SK-N-MC (cell line): ENCODE measurements at regions not wholly inside any gene's neighbourhood (a gene's known extent, or its start where the extent isn't known, plus 50 kb on each side); places are given as distances from the start of the nearest gene placed in this dataset.

Experiments
- DNase-seq: peaks from one replicate; pipeline ENCODE4 v3.0.0-alpha.2; 2011; ENCODE audit warnings: low read depth, low spot score
- H3K27ac ChIP-seq: fragments of 200-600 bp; sonication (generic); 2 replicates; pipeline ENCODE4 v1.5.1; 2016; ENCODE audit warnings: mixed run types
- H3K36me3 ChIP-seq: fragments of 200-600 bp; sonication (generic); 2 replicates; pipeline ENCODE4 v1.6.1; 2017; ENCODE audit warnings: antibody characterized with exemption, low read length, mixed read lengths; ENCODE audit not compliant: insufficient read depth
- H3K4me3 ChIP-seq: fragments of 200-600 bp; sonication (generic); 2 replicates; pipeline ENCODE4 v1.5.1; 2016
- H3K9ac ChIP-seq: fragments of 200-600 bp; sonication (generic); 2 replicates; pipeline ENCODE4 v1.8.0; 2017; ENCODE audit warnings: mixed run types, mixed read lengths; ENCODE audit not compliant: insufficient read length
- H3K9me3 ChIP-seq: fragments of 200-600 bp; sonication (generic); 2 replicates; pipeline ENCODE4 v1.6.1; 2017; ENCODE audit warnings: low read depth, mild to moderate bottlenecking, antibody characterized with exemption, low read length, moderate library complexity, mixed read lengths
- EZH2 ChIP-seq: fragments of 200-600 bp; sonication (generic); IDR thresholded peaks from one replicate; pipeline ENCODE4 v1.6.1; 2017; ENCODE audit warnings: antibody characterized with exemption
- FOXP2 ChIP-seq: optimal IDR thresholded peaks from 2 replicates; pipeline ENCODE3; 2011; ENCODE audit warnings: mild to moderate bottlenecking, moderate library complexity; ENCODE audit not compliant: insufficient read depth; ENCODE audit errors: extremely low read length, control extremely low read depth
- POLR2AphosphoS5 ChIP-seq: IDR thresholded peaks from 2 replicates; pipeline ENCODE4 v1.6.1; 2012; ENCODE audit warnings: mild to moderate bottlenecking, low read depth, low read length, borderline replicate concordance

- Histone ChIP-seq H3K9me3 (no peaks in the 10 kb centered on the region), H3K36me3 (no peaks in the 10 kb centered on the region), H3K9ac (no peak overlapping the region), H3K4me3 (no peak overlapping the region), H3K27ac (no peak overlapping the region)
- DNase-seq: no peak
- TF ChIP-seq FOXP2 (no peak), POLR2AphosphoS5 (no peak), EZH2 (no peak)
These were observed 128.2 kb upstream of the GAS1 start for GRCh38 chr9:87075537-87075936.

- Histone ChIP-seq H3K4me3 (no peak overlapping the region), H3K9ac (no peak overlapping the region), H3K36me3 (no peaks in the 10 kb centered on the region), H3K9me3 (no peaks in the 10 kb centered on the region), H3K27ac (no peak overlapping the region)
- no peak for DNase-seq
- TF ChIP-seq POLR2AphosphoS5 (no peak), EZH2 (no peak), FOXP2 (no peak)
These were observed 129.5 kb upstream of the GAS1 start for GRCh38 chr9:87076825-87077224.

- no peak overlapping the region for H3K9ac ChIP-seq
- no peaks in the 10 kb centered on the region for H3K9me3 ChIP-seq
- TF ChIP-seq FOXP2 (no peak), POLR2AphosphoS5 (no peak), EZH2 (no peak)
- no peak overlapping the region for H3K4me3 ChIP-seq
- no peaks in the 10 kb centered on the region for H3K36me3 ChIP-seq
- no peak overlapping the region for H3K27ac ChIP-seq
- DNase-seq: no peak
These were observed 130.7 kb upstream of the GAS1 start for GRCh38 chr9:87077986-87078385.

GRCh38 chr9:87080512-87081264 lies 133.4 kb upstream of the GAS1 start:
- DNase-seq: no peak
- Histone ChIP-seq H3K36me3 (no peaks in the 10 kb centered on the region), H3K27ac (peak overlapping the region; percentile 43; the same call in 1 of the 2 replicates), H3K4me3 (no peak overlapping the region), H3K9ac (peak overlapping the region; percentile 11), H3K9me3 (no peaks in the 10 kb centered on the region)
- TF ChIP-seq POLR2AphosphoS5 (no peak), EZH2 (no peak), FOXP2 (no peak)

GRCh38 chr9:87081503-87081902 lies 134.2 kb upstream of the GAS1 start:
- H3K4me3 ChIP-seq: no peak overlapping the region
- DNase-seq: no peak
- TF ChIP-seq EZH2: no peak
- TF ChIP-seq FOXP2: no peak
- TF ChIP-seq POLR2AphosphoS5: no peak
- H3K36me3 ChIP-seq: no peaks in the 10 kb centered on the region
- H3K9me3 ChIP-seq: no peaks in the 10 kb centered on the region
- H3K9ac ChIP-seq: no peak overlapping the region
- H3K27ac ChIP-seq: no peak overlapping the region

GRCh38 chr9:87083986-87084385 lies 136.7 kb upstream of the GAS1 start:
- H3K9me3 ChIP-seq: no peaks in the 10 kb centered on the region
- no peak overlapping the region for H3K9ac ChIP-seq
- no peak for DNase-seq
- no peaks in the 10 kb centered on the region for H3K36me3 ChIP-seq
- no peak overlapping the region for H3K4me3 ChIP-seq
- H3K27ac ChIP-seq: no peak overlapping the region
- no peak for TF ChIP-seq EZH2
- TF ChIP-seq POLR2AphosphoS5: no peak
- no peak for TF ChIP-seq FOXP2

GRCh38 chr9:87084407-87084806 lies 137.1 kb upstream of the GAS1 start:
- Histone ChIP-seq H3K9me3 (no peaks in the 10 kb centered on the region), H3K9ac (no peak overlapping the region), H3K36me3 (no peaks in the 10 kb centered on the region), H3K4me3 (no peak overlapping the region), H3K27ac (no peak overlapping the region)
- no peak for DNase-seq
- TF ChIP-seq EZH2: no peak
- no peak for TF ChIP-seq FOXP2
- TF ChIP-seq POLR2AphosphoS5: no peak

GRCh38 chr9:87085073-87085472 lies 137.8 kb upstream of the GAS1 start:
- DNase-seq: no peak
- Histone ChIP-seq H3K4me3 (no peak overlapping the region), H3K9ac (no peak overlapping the region), H3K27ac (no peak overlapping the region), H3K9me3 (no peaks in the 10 kb centered on the region), H3K36me3 (no peaks in the 10 kb centered on the region)
- no peak for TF ChIP-seq EZH2
- no peak for TF ChIP-seq POLR2AphosphoS5

- TF ChIP-seq FOXP2 (no peak), POLR2AphosphoS5 (no peak), EZH2 (no peak)
- Histone ChIP-seq H3K9ac (no peak overlapping the region), H3K9me3 (no peaks in the 10 kb centered on the region), H3K27ac (no peak overlapping the region), H3K4me3 (no peak overlapping the region), H3K36me3 (no peaks in the 10 kb centered on the region)
- DNase-seq: no peak
These were observed 138.2 kb upstream of the GAS1 start for GRCh38 chr9:87085521-87085920.
